NCI-H226 (cell line): ENCODE measurements at regions not wholly inside any gene's neighbourhood (a gene's known extent, or its start where the extent isn't known, plus 50 kb on each side); places are given as distances from the start of the nearest gene placed in this dataset.
"Not testable (repeated sequence)": the region's sequence is repeated elsewhere in the genome, so short reads cannot be mapped to it uniquely, and the experiment has no call there.

ENCODE experiments used
- DNase-seq: peaks from one replicate; pipeline ENCODE4 v3.0.0-alpha.2; 2015

DNA sequence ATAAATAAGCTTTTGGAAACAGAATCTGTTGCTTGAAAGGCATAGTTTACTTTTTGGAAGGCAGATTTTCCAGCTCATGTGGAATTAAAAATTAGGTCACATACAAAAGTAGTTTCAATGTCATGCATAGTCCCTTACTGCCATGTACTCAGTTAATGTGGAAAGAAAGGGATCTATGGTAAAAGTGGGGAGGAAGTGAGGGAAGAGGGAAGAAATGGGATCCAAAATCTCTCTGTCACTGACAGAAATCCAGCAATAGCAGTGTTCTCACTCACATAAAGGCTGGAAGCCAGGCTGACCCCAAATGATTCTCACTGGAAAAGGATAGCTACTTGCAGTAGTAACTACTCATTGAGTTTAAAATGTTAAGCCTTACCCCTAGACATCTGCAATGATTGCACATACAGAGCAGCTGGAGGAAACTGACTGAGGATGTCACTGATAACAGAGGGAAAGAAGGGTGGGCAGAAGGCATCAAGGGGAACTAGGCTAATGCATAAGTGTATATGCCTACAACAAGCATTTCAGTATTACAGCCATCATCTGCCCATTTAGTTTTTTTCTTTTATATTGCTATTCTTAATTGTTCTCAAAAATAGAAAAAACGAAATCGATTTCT, 445.6 kb downstream of the FAT4 start:
- no peak for DNase-seq

DNA sequence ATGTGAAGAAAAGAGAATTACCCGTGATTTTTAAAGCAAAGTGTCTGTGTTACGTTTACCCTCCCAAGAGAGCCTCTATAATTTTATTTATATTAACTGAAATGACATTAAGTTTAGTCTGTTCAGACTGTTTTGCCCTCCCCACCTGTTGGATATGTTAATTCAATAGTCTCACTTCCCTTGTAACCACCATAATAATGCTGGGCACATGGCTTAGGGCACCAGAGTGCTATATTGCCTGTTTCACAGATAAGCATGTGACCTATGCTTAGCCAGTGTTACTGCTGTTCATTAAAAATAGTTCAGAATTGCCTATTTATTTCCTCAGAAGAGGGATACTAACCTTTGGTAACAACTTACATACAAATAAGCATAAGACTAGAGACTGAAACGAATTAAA, 446.2 kb downstream of the FAT4 start:
- DNase-seq = no peak

DNA sequence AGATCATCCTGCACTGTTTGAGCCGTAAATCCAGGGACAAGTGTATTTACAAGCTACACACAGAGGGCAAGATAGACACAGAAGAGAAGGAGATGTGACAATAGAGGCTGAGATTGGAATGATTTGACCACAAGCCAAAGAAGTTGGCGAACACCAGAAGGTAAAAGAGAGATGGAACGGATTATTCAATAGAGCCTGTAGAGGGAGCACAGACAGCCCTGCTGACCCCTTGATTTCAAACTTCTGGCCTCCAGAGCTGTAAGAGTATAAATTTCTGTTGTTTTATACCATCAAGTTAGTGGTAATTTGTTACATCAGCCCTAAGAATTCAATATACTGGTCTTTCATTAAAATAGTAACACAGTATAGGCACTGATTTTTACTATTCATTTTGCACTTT, 447.8 kb downstream of the FAT4 start:
- DNase-seq = no peak

DNA sequence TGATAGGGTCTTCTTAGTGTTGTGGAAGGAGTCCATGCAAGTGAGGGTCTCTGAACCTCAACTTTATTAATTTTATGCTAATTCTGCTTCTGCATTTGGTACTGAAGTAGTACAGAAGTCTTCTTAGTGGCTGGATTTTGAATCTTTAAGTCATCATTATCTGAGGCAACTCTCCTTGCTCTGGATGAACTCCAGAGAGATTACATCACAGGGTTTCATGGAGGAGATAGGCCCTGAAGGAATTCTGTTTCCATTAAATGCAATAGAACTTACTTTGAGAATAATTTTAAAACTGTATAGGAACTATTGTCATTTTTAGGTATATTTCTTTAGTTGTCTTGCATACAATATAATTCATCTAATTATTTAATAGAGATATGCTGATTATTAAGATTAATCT, 451.2 kb downstream of the FAT4 start:
- peak; percentile 33 for DNase-seq

DNA sequence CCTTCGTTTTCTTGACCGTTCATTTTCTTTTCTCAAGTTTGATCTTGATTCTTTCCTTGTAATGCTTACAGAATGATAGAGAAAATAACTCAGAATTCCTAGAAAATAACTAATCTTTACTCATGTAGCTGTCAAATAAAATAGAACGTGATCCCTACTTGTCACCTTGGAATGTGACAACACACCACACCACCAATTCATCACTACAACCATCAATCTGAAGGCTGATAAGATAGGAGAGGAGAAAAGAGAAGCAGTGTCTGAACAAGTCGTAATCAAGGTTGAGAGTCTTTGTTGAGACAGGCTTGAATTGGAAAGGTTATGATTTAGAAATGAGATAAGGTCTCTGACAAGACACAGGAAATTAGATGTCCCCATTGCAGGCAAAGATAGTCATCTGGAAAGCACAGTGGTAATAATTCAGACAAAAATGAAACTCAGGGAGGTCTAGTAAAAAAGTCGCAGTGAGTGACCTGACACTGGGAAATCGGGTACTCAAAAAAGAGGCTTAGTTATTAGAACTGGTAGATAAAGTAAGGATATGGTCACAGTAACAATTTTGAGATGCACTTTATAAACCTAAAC, 456.2 kb downstream of the FAT4 start:
- no peak for DNase-seq

DNA sequence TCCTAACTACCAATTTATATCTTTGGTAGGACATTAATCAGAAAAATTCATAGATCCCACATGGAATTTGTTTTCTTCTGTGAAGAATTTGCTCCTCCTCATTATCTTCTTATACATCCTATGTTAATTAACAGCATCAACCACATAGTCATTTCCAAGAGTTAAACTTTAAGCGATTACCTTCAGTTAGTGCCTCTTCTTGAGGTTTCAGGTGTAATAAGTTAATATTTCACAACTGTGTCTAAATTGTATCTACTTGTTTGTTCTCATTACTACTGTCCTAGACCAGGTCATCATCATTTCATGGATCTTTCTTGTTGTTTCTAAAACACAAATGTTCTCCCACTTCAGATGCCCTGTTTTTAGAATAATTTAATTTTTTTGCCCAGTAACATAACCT, 457.9 kb downstream of the FAT4 start:
- no peak for DNase-seq

DNA sequence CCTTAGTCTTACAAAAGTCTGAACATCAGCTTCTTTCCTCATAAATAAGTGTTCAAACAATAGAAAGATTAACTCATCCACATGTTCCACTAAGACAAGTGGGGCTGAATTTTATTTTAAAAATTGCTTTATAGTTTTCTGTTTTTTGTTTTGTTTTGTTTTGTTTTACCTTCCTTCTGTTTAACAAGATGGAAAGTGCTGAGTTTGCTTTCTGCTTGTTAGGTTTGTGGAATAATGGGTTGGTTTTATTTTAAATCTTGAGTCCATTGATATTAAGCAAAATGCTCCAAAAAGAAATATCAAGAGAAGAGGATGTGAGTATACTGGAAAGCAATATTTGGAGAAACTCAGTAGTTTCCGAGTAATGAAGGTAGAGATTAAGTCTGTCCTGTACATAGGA, 458.7 kb downstream of the FAT4 start:
- DNase-seq = no peak

DNA sequence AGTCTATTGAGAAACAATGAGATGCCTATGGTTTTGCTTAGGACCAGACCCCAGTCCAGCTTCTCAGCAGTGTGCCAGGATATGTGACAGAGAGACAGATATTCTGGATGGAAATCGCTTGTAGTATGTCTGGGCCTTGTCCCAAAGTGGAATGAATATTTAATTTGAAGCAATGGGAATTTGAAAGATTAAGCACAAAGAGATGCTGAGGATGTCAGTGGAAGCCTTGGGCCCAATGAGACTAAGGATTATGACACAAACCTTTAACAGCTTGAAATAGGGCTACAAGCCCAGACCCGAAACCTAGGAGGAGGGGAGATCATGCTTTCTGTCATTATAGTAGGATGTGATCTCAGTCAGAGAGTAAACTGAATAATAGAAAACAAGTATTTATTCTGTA, 459.2 kb downstream of the FAT4 start:
- DNase-seq = no peak

DNA sequence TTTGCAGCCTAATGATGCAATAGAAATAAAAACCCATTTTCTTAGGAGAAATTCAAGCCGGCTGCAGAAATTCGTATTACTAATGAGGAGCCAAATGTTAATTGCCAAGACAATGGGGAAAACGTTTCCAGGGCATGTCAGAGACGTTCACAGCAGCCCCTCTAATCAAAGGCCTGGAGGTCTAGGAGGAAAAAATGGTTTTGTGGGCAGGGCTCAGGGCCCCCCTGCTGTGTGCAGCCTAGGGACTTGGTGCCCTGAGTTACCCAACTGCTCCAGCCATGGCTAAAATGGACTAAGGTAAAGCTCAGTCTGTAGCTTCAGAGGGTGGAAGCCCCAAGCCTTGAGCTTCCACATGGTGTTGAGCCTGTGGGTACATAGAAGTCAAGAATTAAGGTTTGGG, 461.4 kb downstream of the FAT4 start:
- no peak for DNase-seq

DNA sequence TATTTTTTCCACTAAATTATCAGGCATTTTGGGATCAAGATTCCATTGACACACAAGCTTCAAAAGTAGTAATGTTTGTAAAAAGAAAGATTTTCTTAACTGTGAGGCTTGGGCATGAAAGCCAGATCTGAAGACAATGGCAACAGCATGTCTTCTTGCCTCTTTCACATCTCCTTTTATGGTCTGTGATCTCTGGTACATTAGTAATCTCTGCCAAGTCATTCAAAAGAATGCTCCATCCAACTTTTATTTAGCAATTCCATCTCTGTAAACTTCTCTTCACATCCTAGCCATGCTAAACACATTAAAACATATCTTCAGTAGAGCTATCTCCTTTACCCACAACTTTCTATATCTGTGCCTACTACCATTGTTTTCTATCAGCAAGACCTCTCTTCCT, 465.4 kb downstream of the FAT4 start:
- no peak for DNase-seq

DNA sequence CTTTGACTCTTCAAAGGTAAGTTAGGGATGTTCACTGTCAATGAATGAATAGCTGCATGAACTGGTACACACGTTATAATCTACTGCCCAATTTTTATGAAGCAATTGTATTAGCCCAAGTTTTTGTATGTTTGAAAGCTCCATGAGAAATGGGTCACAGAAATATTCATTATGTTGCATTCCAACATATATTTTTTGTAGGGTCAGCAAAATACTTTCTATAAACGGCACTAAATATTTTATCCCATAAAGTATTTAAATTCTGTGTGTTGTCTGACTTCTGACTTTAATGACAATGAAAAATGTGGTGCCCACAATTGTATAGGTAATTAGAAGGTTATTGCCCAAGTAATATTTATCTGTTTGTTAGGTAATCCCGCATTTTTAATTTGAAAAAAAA, 466.0 kb downstream of the FAT4 start:
- DNase-seq = no peak

DNA sequence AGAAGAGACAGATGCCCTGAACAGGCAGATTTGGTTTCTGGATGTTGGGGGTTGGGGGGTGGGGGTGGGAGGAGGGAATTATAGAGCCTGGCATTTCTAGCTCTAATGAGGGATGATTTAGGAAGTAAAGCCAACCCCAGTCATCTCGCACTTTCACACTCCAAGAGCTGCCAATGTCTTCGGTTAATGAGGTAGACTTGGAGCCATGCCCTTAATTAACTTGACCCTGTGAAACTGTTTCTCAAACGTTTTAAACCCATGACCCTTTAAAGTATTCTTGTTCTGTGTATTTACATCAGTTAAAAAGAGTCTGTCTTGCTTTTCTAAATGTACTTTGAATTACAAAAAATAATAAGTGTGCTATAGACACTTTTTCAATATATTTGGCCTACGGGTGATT, 466.9 kb downstream of the FAT4 start:
- DNase-seq = no peak

DNA sequence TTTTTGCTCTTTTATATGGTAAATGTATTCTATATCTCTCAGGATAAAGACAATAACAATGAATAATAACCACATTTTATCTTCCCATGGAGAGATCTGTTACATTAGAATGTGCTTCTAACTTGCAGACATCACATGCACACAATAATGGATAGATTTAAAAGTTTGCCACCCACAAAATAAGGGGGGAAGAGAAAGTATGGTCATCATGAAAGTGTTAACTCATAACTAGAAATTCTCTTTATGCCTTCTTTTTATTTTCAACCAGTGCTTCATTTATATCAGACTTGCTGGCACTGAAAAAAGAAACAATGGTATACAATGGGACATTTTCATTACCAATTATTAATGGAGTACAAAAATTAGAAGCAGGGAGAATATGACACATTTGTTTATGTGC, 470.0 kb downstream of the FAT4 start:
- no peak for DNase-seq

DNA sequence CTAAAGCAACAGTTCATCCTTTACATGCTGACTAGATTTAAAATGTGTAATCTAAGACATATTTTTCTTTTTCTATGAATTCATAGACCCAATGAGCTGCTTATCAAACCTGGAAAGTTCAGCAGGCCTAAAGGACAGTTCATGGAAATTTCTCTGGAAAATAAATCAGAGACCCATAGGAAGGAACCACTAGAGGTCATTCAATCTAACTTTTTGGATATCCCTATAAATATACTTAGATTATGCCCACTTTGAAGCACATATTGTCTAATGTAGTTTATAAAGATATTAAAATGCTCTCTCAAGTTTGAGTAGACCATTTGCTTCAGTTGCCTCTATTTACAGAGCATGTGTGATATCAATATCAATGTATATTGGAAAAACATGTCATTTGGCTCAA, 473.0 kb downstream of the FAT4 start:
- no peak for DNase-seq

DNA sequence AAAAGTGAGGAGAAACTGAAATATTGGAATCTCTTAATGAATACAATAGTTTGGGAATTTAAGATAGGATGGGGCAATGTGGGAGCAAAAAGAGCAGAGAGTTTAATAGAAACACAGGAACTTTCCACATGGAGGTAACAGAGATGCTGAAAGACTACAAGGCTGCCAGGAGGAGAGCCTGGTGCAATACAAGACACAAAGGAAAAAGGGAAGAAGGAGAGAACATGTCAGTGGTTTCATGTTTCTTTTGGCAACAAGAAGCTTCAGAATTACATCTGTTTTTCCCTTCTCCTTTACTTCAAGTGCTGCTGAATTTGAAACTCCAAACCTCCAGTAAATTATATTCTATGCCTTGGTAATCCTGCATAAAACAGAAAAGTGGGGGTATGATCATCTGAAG, 474.3 kb downstream of the FAT4 start:
- DNase-seq = no peak

DNA sequence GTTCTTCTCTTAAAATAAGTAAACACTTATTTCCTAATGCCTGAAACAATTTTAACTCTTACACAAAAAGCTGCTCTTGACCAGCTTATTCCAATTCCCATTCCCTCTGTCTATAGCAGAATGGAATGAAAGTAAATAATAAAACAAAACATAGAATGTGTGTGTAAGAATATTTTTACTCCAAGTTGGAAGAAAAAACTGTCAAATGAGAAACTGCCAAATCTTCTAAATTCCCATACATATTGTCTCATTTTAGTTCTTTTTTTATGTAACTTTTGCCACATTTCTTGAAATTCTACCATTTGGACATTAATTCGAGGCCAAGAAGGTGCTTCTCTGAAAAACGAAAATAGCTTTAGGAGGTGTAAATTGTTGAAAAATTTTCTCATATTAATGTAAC, 477.1 kb downstream of the FAT4 start:
- no peak for DNase-seq

DNA sequence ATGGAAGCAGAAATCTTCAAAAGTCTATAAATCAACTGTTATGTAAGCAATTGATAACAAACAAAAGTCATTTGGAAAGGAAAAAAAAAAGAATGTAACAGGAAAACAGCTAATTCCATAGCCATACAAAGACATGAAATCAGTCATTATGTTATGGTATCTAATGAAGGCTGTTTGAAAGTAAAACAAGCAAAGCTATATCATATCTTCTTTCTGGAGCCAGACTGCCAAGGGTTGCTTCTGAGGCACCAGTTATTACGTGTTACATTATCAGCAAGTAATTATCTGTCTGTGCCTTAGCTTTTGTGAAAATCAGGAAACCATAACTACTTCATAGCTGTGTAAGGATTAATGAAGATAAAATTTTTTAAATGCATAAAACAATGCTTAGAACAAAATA, 480.2 kb downstream of the FAT4 start:
- DNase-seq = no peak

DNA sequence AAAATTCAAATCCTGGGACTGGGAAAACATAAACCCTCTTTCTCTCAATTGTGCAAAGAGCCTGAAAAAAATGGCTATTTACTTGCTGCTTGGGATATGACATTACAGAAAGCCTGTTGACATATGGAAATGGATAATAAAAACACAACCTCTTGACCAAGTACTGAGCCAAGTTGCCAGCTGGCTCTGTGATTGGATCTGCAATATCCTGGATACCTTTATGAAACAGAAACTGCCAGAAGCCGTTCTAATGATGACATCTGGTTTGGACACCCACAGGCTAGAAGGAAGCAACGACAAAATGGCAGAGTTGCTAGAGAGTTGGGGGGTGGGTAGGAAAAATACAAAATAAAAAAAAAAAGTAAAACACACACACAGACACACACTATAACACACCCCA, 481.4 kb downstream of the FAT4 start:
- no peak for DNase-seq

DNA sequence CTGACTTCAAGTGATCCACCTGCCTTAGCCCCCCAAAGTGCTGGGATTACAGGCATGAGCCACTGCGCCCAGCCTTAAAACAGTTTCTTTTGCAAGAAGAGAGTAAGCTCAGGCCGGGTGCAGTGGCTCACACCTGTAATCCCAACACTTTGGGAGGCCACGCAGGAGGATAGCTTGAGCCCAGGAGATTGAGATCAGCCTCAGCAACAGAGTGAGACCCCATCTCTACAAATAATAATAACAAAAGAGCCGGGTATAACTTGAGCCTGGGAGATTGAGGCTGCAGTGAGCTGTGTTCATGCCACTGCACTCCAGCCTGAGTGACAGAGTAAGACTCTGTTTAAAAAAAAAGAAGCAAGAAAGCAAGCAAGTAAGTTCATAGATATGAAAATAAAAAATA, 482.9 kb downstream of the FAT4 start:
- DNase-seq = not testable (repeated sequence)

DNA sequence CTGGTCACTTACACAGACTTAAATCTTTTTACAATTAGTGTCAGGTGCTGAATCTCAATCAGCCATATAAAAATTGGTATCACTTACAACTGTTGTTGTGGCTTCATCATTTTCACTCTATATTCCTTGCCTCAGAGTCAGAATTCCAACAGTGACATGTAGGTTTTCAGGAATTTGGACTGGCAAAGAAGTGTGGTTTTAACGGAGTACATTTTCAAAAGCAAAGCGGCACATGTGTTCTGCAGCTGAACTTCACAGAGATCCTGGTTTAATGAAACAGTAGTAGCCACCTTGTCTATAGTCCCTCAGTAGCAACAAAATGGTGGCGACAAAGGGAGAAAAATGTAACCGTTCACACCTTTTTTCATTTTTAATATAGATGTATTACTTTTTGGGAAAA, 486.6 kb downstream of the FAT4 start:
- DNase-seq = no peak

DNA sequence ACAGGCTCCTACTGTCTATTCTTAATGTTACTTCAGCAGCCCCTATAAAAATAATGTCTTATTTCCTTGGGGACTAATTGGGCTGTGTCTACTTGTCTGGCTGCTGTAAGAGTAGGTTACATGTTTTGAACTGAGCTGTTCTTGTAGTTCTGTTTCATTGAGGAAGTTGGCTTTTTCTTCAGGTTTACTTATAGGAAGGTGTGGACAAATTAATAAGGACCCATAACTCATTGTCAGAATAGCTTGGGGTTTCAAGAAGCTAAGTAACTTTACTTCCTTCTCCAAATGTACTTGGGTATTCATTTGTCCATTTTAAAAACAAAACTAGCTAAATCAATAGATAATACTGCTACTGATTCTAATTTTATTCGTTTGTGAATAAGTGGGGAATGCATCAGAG, 487.2 kb downstream of the FAT4 start:
- no peak for DNase-seq

DNA sequence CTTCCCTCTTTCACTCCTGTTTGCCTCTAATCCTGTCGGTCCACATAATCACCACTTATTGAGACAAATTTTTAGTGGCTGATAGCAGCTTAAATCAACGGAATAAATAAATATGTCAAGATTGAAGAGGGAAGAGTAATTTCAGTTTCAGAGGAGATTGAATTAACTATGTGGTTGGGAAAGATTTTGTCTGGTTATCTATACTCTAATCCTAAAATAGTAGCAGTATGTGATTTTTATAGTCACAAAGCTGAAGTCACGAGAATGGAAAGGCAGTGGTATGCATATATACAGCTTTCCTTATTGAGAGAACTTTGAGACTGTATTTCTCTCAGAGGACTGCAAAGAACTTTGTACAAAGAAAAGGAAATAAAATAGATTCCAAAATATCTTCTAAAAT, 493.3 kb downstream of the FAT4 start:
- DNase-seq = no peak

DNA sequence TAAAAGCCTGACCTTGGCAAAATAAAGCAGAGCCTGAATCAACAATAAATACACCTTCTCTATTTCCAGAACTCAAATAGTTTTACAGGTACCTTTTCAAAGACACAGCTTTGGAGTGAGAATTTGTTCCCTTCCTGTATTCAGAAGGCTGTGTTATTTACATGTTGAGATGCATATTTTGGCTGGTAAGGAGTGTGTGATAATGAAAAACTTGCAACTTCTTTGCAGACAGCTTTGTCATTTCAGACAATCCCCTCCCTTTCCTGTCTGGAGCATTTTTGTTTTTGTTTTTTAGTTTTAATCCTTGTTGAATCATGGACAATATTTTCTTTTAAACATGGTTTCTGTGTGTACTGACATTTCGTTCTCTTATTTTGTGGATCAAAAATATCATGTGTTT, 493.8 kb downstream of the FAT4 start:
- DNase-seq = no peak

DNA sequence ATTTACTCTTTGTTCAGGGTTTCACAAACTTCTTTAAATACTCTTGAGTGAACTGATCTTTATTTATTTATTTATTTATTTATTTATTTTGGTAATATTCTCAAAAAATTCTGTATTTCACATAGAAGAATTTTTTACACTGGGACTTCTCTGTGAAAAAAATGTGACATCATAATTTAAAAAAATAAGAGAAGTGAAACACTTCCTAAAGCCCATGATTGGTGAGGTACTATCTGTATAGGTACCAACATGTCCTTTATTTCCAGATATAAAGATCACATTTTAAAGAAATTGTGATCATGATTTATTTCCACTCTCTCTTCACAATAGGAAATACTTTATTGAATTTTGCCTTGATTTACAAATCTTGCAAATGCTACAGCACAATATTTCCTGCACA, 497.1 kb downstream of the FAT4 start:
- no peak for DNase-seq
